IPS-NIHi7 (cell line): ENCODE measurements at regions not wholly inside any gene's neighbourhood (a gene's known extent, or its start where the extent isn't known, plus 50 kb on each side); places are given as distances from the start of the nearest gene placed in this dataset.
A peak's percentile ranks its signal among the peaks of the same experiment; 100 is the strongest.
"Not testable (repeated sequence)": the region's sequence is repeated elsewhere in the genome, so short reads cannot be mapped to it uniquely, and the experiment has no call there.

ENCODE experiments used
- DNase-seq: peaks from one replicate; pipeline ENCODE4 v3.0.0; 2012; ENCODE audit warnings: mixed read lengths; ENCODE audit errors: extremely low spot score

- no peak for DNase-seq
Observed at GRCh38 chr3:30521156-30521715, 85.2 kb upstream of the TGFBR2 start.

DNA sequence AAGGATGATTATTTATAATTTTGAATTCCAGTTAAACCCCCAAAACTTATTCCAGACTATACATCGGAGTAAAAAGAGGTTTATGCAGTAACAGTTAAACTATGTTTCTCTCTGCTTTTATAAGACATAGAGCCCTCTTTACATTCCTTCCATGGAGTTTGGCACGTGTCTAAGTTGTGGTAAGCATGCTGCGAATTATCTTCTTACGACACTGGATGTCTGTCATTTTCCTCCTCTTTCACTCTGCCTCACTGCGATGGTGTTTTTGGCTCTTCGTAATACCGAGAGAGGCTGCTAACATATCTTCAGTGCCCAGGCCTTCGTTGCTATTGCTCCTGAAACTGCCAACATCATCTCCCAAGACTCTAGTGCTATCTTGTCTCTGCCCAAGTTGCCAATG is 83.9 kb upstream of the TGFBR2 start:
- no peak for DNase-seq

DNA sequence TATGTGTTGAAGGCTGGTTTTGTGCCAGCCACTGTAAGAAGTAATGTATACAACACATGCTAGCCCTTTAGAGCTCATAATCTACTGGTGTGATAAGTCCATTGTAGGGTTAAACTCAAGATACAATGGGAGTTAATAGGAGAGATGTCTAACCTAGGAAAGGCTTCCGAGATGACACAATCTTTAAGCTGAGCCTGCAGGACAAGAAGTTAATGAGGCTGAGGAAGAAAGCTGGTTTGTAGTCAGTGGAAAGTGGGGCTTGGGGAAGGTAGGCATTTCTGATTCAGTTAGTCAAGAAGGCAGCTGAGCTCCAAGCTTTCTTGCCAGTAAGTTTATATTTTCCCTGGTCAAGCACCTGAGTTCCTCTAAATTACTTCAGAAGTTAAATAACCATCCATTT is 83.0 kb upstream of the TGFBR2 start:
- no peak for DNase-seq

DNA sequence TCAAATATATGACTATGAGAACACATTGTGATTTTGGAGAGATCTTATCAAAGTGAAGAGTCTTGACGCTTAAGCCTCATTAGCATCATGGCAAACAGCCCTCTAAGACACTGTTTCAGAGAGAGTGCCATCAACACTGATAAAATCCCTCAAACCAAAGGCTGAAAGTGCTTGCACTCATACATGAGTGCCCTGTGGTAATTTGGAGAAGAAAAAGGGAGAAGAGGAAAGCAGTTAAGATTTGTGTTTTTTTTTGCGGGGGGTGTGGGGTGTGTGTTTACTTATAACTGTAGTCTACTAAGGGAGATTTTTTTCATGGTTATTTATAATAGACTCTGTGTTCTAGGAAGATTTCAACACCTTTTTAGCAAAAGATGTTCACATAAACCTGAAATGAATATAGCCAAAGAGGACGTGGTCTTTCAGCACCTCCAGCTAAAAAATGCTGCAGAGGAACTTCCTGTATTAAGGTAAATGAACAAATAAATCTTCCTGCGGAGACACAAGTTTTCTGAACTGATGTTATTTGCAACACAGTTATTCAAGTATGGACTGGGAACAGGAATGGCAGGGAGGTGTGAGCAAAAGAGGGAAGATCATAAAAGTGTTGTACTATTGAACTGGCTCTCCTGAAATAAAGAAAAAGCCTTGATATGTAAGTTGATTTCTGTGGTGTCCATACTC is 81.9 kb upstream of the TGFBR2 start:
- no peak for DNase-seq

GRCh38 chr3:30526031-30526430 is 80.4 kb upstream of the TGFBR2 start:
- no peak for DNase-seq

DNA sequence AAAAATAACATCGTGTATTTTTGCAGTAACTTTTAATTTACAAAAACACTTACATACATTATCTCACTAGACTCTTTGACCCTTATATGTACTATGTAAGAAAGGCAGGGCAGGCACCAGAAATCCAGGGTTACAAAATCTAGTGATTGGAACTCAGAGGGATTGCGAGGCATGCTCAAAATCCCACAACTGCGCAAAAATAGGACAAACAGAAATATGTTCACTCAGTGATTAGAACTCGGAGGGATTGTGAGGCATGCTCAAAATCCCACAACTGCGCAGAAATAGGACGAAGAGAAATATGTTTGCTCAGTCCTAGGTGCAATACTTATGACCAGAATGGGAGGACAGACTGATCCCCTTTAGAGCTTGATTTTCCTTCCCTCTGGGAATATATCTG is 79.2 kb upstream of the TGFBR2 start:
- no peak for DNase-seq

DNA sequence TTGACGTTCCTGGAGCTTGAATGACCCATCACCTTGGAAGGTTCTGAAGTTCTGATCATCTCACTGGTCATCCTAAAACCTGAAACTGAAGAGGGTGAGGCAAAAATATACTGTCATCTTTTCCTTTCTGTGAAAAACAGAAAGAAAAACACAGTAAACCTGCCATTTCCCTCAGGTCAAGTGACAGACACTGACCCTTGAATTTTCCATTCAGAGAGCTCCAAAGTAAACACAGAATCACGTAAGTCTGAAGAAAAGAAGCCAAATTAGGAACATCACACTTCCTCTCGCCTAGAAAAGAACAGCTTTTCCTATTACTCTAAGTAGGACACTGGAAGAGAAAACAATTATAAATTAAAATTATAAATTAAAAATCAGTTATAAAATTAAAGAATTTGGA is 78.7 kb upstream of the TGFBR2 start:
- no peak for DNase-seq

DNA sequence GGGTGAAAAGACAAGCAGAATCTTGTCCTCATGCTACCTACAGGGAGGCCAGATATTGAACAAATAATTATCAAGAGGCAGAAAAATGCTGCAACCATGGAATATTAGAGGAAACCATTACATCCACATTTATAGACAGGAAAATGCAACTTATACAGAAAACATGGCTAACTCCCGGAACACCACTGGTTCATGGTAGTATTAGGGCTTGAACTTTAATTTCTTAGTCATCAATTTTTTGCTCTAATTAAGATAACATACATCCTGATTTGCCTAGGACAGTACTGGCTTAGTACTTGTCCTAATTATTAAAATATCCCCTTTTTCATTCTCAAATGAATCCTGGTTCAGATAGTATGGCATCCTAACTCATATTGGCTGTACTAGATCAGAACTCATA is 76.3 kb upstream of the TGFBR2 start:
- DNase-seq = no peak

DNA sequence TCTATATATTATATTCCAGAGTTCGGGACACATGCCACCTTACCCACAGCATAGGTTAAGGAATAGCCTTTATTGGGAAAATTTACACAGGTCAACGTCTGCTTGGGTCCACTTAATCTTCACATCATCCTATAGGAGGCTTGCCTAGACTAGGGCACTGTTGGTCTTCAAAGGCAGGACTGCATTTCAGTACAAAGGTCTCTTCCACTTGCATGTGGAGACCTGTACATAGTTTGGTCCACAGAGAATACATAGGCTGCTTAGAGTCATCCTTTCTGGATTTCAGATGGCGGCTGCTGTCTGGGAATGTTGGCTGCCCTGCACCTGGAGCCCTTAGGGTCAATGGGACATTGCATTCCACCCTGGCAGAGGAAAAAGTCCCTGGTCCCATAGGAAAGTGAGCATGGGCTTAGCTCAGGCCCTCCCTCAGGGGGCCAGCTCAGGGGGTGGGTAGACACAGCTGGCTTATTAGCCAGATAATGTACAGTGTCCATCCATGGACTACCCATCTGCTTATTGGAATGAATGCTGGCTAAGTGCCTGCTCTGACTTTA is 75.3 kb upstream of the TGFBR2 start:
- DNase-seq = no peak

DNA sequence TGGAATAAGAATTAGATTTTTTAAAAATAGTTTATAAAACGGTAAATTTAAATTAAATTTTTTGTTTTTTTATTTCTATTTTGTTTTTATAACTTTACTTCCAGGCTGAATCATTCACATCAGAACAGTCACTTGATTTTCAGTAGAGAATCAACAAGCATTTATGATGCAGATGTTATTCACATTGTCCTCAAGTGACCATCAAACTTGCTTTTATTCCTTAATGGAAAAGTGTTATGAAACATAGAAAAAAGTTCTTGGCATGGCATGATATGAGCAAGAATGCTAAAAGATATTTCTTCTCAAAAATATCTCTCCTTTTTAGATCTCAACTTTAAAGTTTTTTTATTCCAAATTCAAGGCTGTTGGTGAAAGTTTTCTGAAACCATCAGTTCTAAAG is 70.9 kb upstream of the TGFBR2 start:
- no peak for DNase-seq

- DNase-seq = no peak
Observed at GRCh38 chr3:30538791-30539190, 67.6 kb upstream of the TGFBR2 start.

GRCh38 chr3:30539206-30539605 is 67.2 kb upstream of the TGFBR2 start:
- DNase-seq = no peak

DNA sequence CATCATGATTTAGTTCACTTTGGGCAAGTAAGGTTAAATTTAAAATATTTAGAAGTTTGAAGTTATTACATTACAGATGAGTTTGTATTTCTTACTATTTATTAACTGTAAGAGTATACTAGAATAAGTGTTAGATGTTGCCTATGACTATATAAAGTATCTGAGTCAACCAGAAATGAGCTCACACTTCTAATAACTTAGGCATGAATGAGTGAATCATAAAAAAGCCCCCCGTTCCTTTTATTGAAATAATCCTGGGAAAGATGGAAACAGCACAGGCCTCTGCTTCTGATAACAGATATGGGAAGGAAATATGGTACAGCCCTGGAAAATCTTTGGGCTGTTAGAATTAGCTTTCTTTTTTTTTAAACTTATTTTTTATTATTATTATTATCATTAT is 66.6 kb upstream of the TGFBR2 start:
- no peak for DNase-seq

GRCh38 chr3:30541156-30541555 is 65.2 kb upstream of the TGFBR2 start:
- DNase-seq = not testable (repeated sequence)

- no peak for DNase-seq
Observed at GRCh38 chr3:30542897-30543296, 63.5 kb upstream of the TGFBR2 start.

- DNase-seq = no peak
Observed at GRCh38 chr3:30544812-30545211, 61.6 kb upstream of the TGFBR2 start.

DNA sequence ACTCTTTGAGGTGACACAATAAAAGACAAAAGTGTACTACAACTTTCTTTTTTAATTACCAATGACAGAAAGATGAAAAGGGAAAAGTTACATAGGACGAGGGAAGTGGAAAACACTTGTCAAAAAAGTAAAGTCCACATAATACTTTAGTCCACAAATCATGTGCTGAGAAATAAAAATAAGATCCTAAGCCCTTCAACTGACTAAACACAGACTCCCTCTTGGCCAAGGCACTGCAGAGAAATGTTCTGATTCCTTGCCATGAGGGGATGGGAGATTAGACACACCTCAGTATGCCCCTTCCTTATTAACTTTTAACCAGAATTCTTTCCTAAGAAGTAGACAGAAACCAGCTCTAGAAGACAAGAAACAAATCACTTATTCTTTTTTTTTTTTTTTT is 59.5 kb upstream of the TGFBR2 start:
- no peak for DNase-seq

DNA sequence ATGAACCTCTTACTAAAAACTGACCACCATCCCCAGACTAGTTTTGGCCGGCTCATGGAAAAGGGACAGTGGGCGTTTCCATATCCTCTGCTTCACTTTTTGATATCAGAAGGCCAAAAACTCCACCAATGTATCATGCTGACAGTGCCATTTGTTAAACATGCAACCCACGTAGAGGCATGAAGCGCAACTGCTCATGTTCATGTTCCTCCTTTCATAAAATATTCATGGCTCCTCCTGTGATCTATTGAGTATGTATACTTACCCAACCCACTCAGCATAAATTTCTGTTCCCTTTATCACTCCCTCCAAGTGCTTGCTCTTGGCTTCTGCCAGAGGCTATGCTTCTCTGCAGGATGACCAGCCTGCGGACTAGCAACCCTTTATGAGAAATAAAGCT is 58.7 kb upstream of the TGFBR2 start:
- no peak for DNase-seq

DNA sequence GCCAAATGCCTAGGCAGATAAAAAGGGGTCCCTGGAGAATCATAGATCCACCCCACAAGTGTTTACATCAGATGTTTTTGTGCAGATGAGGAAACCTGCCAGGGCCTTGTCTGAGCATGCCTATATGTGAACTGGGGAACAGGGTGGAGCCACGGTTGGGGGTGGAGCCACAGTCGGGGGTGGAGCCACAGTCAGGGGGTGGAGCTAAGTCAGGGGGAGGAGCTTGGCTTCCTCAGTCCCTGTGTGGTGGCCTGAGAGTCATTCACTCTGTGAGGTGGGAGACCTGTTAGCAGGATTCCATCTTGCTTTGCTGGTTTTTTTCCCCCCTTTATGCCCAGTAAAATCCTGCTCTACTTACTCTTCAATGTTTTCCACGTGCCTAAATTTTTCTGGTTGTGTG is 57.8 kb upstream of the TGFBR2 start:
- peak; percentile 45 for DNase-seq

DNA sequence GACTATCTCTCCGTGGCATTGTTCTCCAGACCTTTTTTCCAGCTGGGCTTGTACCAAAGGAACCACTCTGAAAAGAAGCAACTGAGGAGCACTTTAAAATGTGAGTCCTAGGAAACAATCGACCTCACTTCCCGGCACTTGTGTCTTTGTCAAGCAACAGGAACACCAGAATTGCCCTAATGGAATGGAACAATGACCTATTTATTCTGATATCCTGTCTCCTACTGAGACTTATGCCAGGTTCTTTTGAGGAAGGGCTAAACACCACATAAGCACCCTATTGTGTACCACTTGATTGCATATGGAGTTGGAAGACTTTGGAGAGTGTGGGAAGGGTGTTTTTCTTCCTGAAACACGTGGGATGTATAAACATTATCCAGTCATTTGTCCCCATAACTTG is 56.8 kb upstream of the TGFBR2 start:
- peak; percentile 21 for DNase-seq

GRCh38 chr3:30550246-30550645 is 56.2 kb upstream of the TGFBR2 start:
- no peak for DNase-seq

- DNase-seq = no peak
Observed at GRCh38 chr3:30551266-30551665, 55.1 kb upstream of the TGFBR2 start.

DNA sequence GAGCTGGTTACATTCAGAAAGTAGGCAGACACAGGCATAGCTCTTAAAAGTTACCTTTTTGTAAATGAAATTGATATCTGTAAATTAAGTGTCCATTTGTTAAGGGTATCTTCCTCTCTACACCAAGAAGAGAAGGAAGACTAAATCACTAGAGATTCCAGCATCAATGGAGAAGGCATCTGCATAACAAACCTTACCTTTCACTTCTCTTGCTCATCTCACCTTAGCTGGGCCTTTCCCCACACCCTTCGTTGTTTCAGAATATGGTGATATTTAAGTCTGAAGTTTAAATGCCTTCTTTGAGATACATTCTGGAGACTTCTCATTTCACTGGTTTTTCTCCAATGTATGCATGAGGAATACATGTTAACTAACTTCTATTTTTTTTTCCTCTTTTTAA is 54.5 kb upstream of the TGFBR2 start:
- no peak for DNase-seq
